ENCODE measurements at regions not wholly inside any gene's neighbourhood (a gene's known extent, or its start where the extent isn't known, plus 50 kb on each side); places are given as distances from the start of the nearest gene placed in this dataset.

GRCh38 chr2:123128951-123129350 is 896.1 kb upstream of the CNTNAP5 start:
- in situ Hi-C loops (cut with MboI), result no loop called here
- Histone ChIP-seq H3K27me3 (ENCODE audit: control insufficient read depth in 2 of 2, insufficient read depth in 2 of 2, low read length in 2 of 2) (no peaks in the 10 kb centered on the region), H3K27ac (ENCODE audit: extremely low read depth, low read depth, low read length) (no peak overlapping the region), H3K9ac (ENCODE audit: insufficient read depth in 1 of 2, low read depth in 2 of 2, low read length in 2 of 2) (no peak overlapping the region), H3K4me3 (no peak overlapping the region), H4K20me1 (replicated peaks; ENCODE audit: control insufficient read depth, insufficient read depth, low read length) (no peaks in the 10 kb centered on the region), H3K9me1 (ENCODE audit: control insufficient read depth, insufficient read depth, low read length) (no peaks in the 10 kb centered on the region), H3K9me3 (replicated peaks; ENCODE audit: control insufficient read depth, insufficient read depth, low read depth, low read length) (no peaks in the 10 kb centered on the region), H3K4me1 (replicated peaks in 1 of 2; ENCODE audit: control insufficient read depth in 2 of 2, insufficient read depth in 2 of 2, low read length in 2 of 2) (no peaks in the 10 kb centered on the region), H2AFZ (ENCODE audit: low read depth, low read length) (no peak overlapping the region), H3K36me3 (ENCODE audit: control insufficient read depth, insufficient read depth, low read length) (no peaks in the 10 kb centered on the region), H3K4me2 (ENCODE audit: insufficient read depth, low read length) (no peak overlapping the region), H3K79me2 (ENCODE audit: control insufficient read depth, insufficient read depth, low read length) (no peaks in the 10 kb centered on the region)
- TF ChIP-seq HCFC1 (IDR thresholded peaks at IDR 0.05; ENCODE audit: low read depth, low read length) (no peak), HNRNPUL1 (IDR thresholded peaks at IDR 0.05; ENCODE audit: low read length) (no peak), FOXK1 (CRISPR knock-in tag; IDR thresholded peaks at IDR 0.05; ENCODE audit: borderline replicate concordance) (no peak), ZNF77 (CRISPR knock-in tag; IDR thresholded peaks at IDR 0.05) (no peak), RERE (CRISPR knock-in tag; IDR thresholded peaks at IDR 0.05; ENCODE audit: borderline replicate concordance) (no peak), ZNF561 (CRISPR knock-in tag; conservative IDR thresholded peaks at IDR 0.05) (no peak), SIX5 (IDR thresholded peaks at IDR 0.05; ENCODE audit: borderline replicate concordance in 1 of 2, insufficient read depth in 1 of 2, low read depth in 1 of 2, low read length in 2 of 2) (no peak), KHSRP (IDR thresholded peaks at IDR 0.05) (no peak), RFX1 (IDR thresholded peaks at IDR 0.05) (no peak), HDAC8 (tag; IDR thresholded peaks at IDR 0.05) (no peak)
- ChIA-PET CTCF (ENCODE audit: low intra/inter-chr PET ratio) (no interaction called here), POLR2A (no interaction called here)
- FAIRE-seq (no peak), ATAC-seq (no peak), DNase-seq (ENCODE audit: extremely low read depth in 1 of 4, low spot score in 3 of 4) (no peak)
- WGBS (ENCODE audit: insufficient coverage, low coverage, missing lambda C conversion rate), result 7% methylated on average over 1 of the region's 1 CpG
- BruUV-seq (replicated peaks), result no TSS peak
- intact Hi-C loops (cut with micrococcal nuclease), result no loop called here
